AG04450 (cell line): ENCODE measurements at regions not wholly inside any gene's neighbourhood (a gene's known extent, or its start where the extent isn't known, plus 50 kb on each side); places are given as distances from the start of the nearest gene placed in this dataset.

Source experiments
- CTCF ChIA-PET: fragments of 300-600, 350-600 bp; formaldehyde crosslinking; extraction: SDS; loops from one replicate; lab custom pipeline; 2022; ENCODE audit warnings: antibody characterized with exemption, inconsistent platforms; lab: Charles Lee
- POLR2A ChIA-PET: fragments of 350-600 bp; formaldehyde crosslinking; extraction: SDS; loops from one replicate; lab custom pipeline; 2021; ENCODE audit warnings: antibody characterized with exemption, inconsistent platforms; lab: Yijun Ruan, JAX
- DNase-seq: peaks from one replicate; pipeline ENCODE4 v3.0.0-alpha.2; 2011; ENCODE audit warnings: low read depth, low spot score
- H3K27ac ChIP-seq: one replicate; pipeline ENCODE4 v1.5.1; 2012; ENCODE audit warnings: low read depth, low read length, control low read depth
- H3K27me3 ChIP-seq: one replicate; pipeline ENCODE4 v1.6.0; 2012; ENCODE audit warnings: low read length; ENCODE audit not compliant: control insufficient read depth, insufficient read depth
- H3K4me3 ChIP-seq: 2 replicates; pipeline ENCODE4 v1.5.1; 2011; ENCODE audit warnings: mild to moderate bottlenecking, low read depth, low read length, control low read depth
- H3K9me3 ChIP-seq: 2 replicates; pipeline ENCODE4 v1.5.1; 2012; ENCODE audit warnings: low read length; ENCODE audit not compliant: control insufficient read depth, insufficient read depth
- TF ChIP-seq, protein P1 (sequence below): IDR thresholded peaks from 2 replicates; pipeline ENCODE4 v1.5.1; 2011; ENCODE audit warnings: low read depth, low read length, control low read depth, inconsistent platforms

DNA sequence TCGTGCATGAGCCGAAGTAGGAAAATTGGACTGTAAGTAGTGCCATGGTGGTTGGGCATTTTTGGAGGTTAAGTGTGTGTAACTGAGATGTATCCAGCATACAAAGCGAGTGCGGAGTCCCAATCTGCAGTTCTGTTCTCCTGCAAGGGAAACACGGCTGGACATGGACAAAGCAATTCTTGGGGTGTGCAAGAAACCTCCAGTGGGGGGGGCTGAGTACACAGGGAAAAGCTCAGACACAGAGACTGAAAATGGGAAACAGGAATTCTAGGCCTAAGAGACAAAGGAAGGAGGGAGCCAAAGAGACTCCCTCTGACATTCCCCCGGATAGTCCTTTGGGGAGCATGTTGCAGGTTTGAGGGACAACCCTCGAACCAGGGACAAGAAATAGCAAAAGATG lies 83.2 kb upstream of the PLSCR4 start:
- CTCF ChIA-PET, result interaction anchor here (1.4 to 3.3 kb wide), 2 partner anchors 244 to 247 kb away, joined by 5 to 16 read pairs; no protein-coding TSS in a partner anchor

DNA sequence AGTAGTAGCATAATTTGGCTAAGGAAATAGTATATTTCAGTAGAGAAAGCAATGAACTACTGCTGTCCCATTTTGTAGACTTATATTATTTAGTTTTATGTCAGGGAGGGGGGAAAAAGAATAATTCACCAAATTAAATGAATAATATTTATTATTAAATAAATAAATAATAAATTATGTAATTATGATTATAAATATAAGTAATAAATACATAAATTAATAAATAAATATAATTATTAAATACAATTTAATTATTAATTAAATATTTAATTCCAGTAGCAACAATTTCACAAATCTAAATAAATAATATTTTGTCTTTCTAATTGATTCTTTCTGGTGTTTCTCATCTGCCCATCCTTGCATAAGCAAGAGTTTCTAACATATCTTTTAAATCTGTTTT lies 81.1 kb upstream of the PLSCR4 start:
- Histone ChIP-seq H3K27me3 (no peaks in the 10 kb centered on the region), H3K4me3 (no peak overlapping the region), H3K27ac (no peak overlapping the region), H3K9me3 (peaks cover 3% of the 10 kb centered on the region; the same call in 1 of the 2 replicates)
- TF ChIP-seq, protein P1, sequence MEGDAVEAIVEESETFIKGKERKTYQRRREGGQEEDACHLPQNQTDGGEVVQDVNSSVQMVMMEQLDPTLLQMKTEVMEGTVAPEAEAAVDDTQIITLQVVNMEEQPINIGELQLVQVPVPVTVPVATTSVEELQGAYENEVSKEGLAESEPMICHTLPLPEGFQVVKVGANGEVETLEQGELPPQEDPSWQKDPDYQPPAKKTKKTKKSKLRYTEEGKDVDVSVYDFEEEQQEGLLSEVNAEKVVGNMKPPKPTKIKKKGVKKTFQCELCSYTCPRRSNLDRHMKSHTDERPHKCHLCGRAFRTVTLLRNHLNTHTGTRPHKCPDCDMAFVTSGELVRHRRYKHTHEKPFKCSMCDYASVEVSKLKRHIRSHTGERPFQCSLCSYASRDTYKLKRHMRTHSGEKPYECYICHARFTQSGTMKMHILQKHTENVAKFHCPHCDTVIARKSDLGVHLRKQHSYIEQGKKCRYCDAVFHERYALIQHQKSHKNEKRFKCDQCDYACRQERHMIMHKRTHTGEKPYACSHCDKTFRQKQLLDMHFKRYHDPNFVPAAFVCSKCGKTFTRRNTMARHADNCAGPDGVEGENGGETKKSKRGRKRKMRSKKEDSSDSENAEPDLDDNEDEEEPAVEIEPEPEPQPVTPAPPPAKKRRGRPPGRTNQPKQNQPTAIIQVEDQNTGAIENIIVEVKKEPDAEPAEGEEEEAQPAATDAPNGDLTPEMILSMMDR, result no peak
- POLR2A ChIA-PET, result no interaction called here
- CTCF ChIA-PET, result interaction anchor here (3.3 kb wide), 1 partner anchor 246 kb away, joined by 16 read pairs; no protein-coding TSS in a partner anchor
- DNase-seq, result no peak

More for the DNA sequence above, 83.2 kb upstream of the PLSCR4 start:
- TF ChIP-seq, protein P1, result peak; percentile 28; the same call in 1 of the 2 replicates
- POLR2A ChIA-PET, result no interaction called here
- Histone ChIP-seq H3K27ac (no peak overlapping the region), H3K9me3 (peaks cover 3% of the 10 kb centered on the region; the same call in 1 of the 2 replicates), H3K4me3 (no peak overlapping the region), H3K27me3 (no peaks in the 10 kb centered on the region)
- DNase-seq, result no peak

DNA sequence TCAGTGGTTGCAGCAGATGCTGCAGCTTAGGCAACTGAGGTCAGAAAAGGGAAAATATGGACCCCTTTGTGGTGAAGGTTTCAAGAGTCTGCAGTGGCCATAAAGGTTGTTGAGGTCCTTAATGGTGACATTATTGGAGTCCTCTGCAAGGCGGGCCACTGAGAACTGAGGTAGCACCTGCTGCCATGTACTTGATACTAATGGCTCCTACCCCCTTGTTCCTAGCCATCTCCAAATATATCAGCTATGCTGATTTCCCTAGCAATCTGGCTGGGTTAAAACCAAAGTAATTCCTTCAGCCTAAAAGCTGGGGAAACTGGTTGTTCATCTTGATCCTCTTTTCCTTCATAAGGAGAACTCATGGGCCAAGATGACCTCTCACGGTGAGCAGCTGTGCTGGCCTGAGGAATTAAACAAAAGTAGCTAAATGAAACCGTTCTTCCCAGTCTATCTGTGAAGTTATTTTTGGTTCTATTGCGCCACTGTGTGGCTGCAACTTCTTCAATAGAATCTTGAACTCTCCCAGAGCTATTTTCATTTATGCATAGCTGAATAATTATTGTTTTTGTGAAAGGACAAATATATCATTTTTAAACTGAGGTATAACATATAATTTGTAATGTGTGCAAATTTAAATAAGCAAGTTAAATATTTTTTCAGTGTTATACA lies 76.1 kb upstream of the PLSCR4 start:
- TF ChIP-seq, protein P1, result peak; percentile 63
- H3K9me3 ChIP-seq, result no peaks in the 10 kb centered on the region
- ChIA-PET CTCF (interaction anchor here (0.6 to 6.7 kb wide), 61 partner anchors 11 to 631 kb away, joined by 3 to 215 read pairs (median 5); no protein-coding TSS in a partner anchor), POLR2A (interaction anchor here (0.8 to 1.0 kb wide), 2 partner anchors 137 to 167 kb away, joined by 3 to 9 read pairs; partner anchors contain the start of gene PLOD2)
- no peak overlapping the region for H3K27ac ChIP-seq
- DNase-seq, result peak; percentile 57
- no peak overlapping the region for H3K4me3 ChIP-seq
- no peaks in the 10 kb centered on the region for H3K27me3 ChIP-seq

DNA sequence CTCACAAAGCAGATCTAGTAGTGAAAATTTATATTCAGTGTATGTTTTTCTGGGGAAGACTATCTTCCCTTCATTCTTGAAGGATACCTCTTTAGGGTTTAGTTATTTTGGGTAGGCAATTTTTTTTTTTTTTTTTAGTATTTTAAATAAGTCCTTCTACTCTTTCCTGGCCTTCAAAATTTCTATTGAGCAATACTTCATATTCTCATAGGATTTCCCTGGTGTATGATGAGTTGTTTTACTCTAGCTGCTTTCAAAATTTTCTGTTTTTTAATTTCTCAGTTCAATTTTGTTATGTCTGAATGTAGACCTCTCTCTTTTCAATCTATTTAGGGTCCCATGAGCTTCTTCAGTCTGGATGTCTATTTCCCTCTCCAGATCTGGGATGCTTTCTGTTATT lies 74.3 kb upstream of the PLSCR4 start:
- POLR2A ChIA-PET, result interaction anchor here (0.7 kb wide), 1 partner anchor 108 kb away, joined by 4 read pairs; no protein-coding TSS in a partner anchor
- H3K27ac ChIP-seq, result no peak overlapping the region
- DNase-seq, result no peak
- H3K9me3 ChIP-seq, result no peaks in the 10 kb centered on the region
- CTCF ChIA-PET, result interaction anchor here (6.7 kb wide), 1 partner anchor 136 kb away, joined by 215 read pairs; no protein-coding TSS in a partner anchor
- TF ChIP-seq, protein P1, result no peak
- no peaks in the 10 kb centered on the region for H3K27me3 ChIP-seq
- no peak overlapping the region for H3K4me3 ChIP-seq

DNA sequence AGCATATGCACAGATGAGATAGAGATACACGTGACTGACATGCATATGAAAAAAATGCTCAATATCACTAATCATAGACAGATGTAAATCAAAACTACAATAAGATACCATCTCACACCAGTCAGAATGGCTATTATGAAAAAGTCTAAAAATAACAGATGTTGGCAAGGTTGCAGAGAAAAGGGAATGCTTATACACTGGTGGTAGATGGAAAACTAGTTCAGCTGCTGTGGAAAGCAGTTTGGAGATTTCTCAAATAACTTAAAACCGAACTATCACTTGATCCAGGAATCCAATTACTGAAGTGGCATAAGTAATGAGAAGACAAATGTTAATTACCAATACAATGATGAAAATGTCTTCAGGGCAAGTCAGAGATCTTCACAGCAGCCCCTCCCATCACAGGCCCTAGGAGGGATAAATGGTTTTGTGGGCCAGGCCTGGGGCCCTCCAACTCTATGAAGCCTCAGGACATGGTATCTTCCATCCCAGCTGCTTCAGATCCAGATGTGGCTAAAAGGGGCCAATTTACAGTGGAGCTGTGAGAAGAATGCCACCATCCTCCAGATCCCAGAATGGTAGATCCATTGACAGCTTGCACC lies 71.4 kb upstream of the PLSCR4 start:
- no peak overlapping the region for H3K27ac ChIP-seq
- H3K4me3 ChIP-seq, result no peak overlapping the region
- H3K27me3 ChIP-seq, result no peaks in the 10 kb centered on the region
- H3K9me3 ChIP-seq, result no peaks in the 10 kb centered on the region
- no peak for DNase-seq
- TF ChIP-seq, protein P1, result no peak
- POLR2A ChIA-PET, result no interaction called here
- CTCF ChIA-PET, result no interaction called here
